Lower lobe of right lung (tissue), 2 donors: ENCODE measurements at regions not wholly inside any gene's neighbourhood (a gene's known extent, or its start where the extent isn't known, plus 50 kb on each side); places are given as distances from the start of the nearest gene placed in this dataset.

Experiments
- ATAC-seq, 2 donors: fragments of 200-7000 bp; cut with Tn5 transposase; one replicate each; pipeline ENCODE4 v1.9.1; 2020 to 2022; ENCODE audit warnings: mild to moderate bottlenecking in 2 of 2, moderate library complexity in 2 of 2
- DNase-seq: peaks from one replicate; pipeline ENCODE4 v3.0.0-alpha.2; 2020
- H3K27ac ChIP-seq: fragments of 200-600 bp; one replicate; pipeline ENCODE4 v1.8.0; 2022
- H3K27me3 ChIP-seq: fragments of 200-600 bp; one replicate; pipeline ENCODE4 v1.8.0; 2022; ENCODE audit warnings: low read depth
- H3K36me3 ChIP-seq: fragments of 200-600 bp; one replicate; pipeline ENCODE4 v1.8.0; 2022; ENCODE audit warnings: mild to moderate bottlenecking
- H3K4me1 ChIP-seq: fragments of 200-600 bp; one replicate; pipeline ENCODE4 v1.8.0; 2022
- H3K4me3 ChIP-seq: fragments of 200-600 bp; one replicate; pipeline ENCODE4 v1.8.0; 2022; ENCODE audit warnings: mild to moderate bottlenecking
- H3K9me3 ChIP-seq: fragments of 200-600 bp; one replicate; pipeline ENCODE4 v1.8.0; 2022
- intact Hi-C: fragments of 100-400 bp; cut with DNase I; formaldehyde crosslinking; loops from one replicate; pipeline ENCODE4 v1.11.0; 2022
- TF ChIP-seq, protein P1 (sequence below): fragments of 200-600 bp; IDR thresholded peaks from one replicate; pipeline ENCODE4 v1.8.0; 2022; ENCODE audit warnings: antibody characterized with exemption, mild to moderate bottlenecking
- donor health status: DM: no; HTN: yes; CAD: no; lungs with severe emphysema.

DNA sequence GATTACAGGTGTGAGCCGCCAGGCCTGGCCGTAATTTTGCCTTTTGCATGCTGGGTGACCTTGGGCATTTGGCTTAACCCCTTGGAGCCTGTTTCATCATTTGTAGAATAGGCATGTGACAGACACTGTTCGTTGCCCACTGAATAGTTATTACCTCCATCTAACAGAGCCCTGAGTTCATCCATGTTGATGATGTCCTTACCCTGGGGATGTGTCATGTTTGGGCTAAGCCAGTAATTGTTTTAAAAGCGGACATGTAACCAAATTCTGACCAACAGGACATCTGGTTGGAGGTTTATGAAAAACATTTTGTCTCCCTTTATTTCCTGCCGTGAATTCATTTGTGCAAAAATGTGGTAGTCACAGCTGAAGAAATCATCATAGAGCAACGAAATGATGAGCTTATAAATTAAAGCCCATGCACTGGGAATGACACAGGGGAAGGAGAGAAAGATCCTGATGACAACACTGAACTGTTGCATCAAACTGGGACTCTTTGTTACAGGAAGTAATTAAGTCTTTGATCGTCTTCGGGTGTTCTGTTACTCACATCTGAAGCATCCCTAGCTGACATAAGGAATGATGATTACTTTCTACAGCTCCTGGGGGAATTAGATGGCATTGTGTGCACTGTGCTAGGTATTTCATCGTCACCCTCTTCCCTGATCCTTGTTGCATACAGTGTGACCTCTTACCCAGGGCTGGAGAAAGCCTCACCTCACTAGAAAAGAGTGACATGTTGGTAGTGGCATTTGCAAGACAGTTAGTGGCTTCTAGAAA lies 117.8 kb downstream of the FGF18 start:
- ATAC-seq (no peak), DNase-seq (no peak)
- no peaks in the 10 kb centered on the region for H3K4me1 ChIP-seq
- H3K9me3 ChIP-seq = no peaks in the 10 kb centered on the region
- no peaks in the 10 kb centered on the region for H3K27me3 ChIP-seq
- intact Hi-C loops = no loop called here
- no peak overlapping the region for H3K27ac ChIP-seq
- TF ChIP-seq, protein P1, sequence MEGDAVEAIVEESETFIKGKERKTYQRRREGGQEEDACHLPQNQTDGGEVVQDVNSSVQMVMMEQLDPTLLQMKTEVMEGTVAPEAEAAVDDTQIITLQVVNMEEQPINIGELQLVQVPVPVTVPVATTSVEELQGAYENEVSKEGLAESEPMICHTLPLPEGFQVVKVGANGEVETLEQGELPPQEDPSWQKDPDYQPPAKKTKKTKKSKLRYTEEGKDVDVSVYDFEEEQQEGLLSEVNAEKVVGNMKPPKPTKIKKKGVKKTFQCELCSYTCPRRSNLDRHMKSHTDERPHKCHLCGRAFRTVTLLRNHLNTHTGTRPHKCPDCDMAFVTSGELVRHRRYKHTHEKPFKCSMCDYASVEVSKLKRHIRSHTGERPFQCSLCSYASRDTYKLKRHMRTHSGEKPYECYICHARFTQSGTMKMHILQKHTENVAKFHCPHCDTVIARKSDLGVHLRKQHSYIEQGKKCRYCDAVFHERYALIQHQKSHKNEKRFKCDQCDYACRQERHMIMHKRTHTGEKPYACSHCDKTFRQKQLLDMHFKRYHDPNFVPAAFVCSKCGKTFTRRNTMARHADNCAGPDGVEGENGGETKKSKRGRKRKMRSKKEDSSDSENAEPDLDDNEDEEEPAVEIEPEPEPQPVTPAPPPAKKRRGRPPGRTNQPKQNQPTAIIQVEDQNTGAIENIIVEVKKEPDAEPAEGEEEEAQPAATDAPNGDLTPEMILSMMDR = no peak
- H3K4me3 ChIP-seq = no peak overlapping the region
- H3K36me3 ChIP-seq = no peaks in the 10 kb centered on the region

DNA sequence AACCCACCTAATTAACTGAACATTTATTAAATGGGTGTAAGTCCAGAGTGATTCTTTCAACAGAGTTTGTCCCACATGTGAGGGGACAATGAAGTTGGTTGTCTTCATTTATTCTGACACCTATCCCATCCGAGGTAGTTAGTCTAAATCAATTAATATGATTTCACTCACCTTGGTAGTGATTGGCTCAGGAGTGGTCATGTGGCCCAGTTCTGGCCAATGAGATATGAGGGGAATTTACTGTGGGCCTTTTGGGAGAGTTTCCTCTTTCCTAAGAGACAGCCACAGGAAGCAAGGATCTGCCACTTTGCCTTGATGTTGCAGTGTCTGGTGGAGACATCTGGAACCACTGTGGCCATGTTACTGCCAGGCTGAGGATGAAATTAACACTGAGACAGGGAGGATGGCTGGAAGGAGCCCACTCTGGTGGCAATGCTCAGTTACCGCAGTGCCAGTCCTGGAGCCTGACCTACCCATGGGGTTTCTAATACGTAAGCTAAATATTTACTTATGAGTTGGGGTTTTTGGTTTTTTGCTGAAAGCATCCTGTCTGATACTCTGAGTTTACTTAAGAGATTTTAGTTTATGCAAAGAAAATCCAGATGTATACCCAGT lies 118.6 kb downstream of the FGF18 start:
- DNase-seq (no peak), ATAC-seq (no peak)
- TF ChIP-seq, protein P1 = no peak
- no peaks in the 10 kb centered on the region for H3K36me3 ChIP-seq
- H3K27ac ChIP-seq = no peak overlapping the region
- H3K9me3 ChIP-seq = no peaks in the 10 kb centered on the region
- intact Hi-C loops = no loop called here
- no peaks in the 10 kb centered on the region for H3K4me1 ChIP-seq
- no peaks in the 10 kb centered on the region for H3K27me3 ChIP-seq
- no peak overlapping the region for H3K4me3 ChIP-seq

DNA sequence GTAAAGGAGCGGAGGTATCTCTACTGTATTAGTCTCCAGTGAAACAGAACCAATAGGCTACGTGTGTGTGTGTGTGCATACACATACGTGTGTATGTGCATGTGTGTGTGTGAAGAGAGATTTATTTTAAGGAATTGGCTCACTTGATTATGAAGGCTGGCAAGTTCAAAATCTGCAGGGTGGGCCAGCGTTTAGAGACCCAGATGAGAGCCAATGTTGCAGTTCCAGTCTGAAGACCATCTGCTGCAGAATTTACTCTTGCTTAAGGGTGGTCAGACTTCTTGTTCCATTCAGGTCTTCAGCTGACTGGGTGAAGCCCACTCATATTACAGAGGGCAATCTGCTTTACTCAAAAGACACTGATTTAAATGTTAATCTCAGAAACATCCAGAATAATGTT lies 119.2 kb downstream of the FGF18 start:
- H3K27ac ChIP-seq = no peak overlapping the region
- DNase-seq (no peak), ATAC-seq (no peak)
- intact Hi-C loops = no loop called here
- H3K4me1 ChIP-seq = no peaks in the 10 kb centered on the region
- no peaks in the 10 kb centered on the region for H3K9me3 ChIP-seq
- H3K4me3 ChIP-seq = no peak overlapping the region
- TF ChIP-seq, protein P1 = no peak
- no peaks in the 10 kb centered on the region for H3K27me3 ChIP-seq
- no peaks in the 10 kb centered on the region for H3K36me3 ChIP-seq

DNA sequence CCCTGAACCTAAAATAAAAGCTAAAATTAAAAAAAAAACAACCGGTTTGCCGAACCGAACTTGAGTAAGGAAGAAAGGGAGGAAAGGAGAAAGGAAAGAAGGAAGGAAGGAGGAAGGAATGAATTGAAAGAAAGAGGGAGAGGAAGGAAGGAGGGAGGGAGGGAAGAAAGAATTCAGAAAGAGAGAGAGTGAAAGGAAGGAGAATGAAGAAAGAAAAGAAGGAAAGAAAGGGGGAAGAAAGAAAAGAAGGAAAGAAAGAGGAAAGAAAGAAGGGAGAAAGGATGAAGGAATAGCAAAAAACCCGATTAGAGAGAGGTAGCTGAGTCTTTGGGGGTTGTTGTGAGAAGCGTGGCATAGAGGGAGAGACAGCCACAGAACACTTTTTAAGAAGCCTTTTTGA lies 121.4 kb downstream of the FGF18 start:
- intact Hi-C loops = no loop called here
- no peak for DNase-seq
- H3K4me3 ChIP-seq = no peak overlapping the region

DNA sequence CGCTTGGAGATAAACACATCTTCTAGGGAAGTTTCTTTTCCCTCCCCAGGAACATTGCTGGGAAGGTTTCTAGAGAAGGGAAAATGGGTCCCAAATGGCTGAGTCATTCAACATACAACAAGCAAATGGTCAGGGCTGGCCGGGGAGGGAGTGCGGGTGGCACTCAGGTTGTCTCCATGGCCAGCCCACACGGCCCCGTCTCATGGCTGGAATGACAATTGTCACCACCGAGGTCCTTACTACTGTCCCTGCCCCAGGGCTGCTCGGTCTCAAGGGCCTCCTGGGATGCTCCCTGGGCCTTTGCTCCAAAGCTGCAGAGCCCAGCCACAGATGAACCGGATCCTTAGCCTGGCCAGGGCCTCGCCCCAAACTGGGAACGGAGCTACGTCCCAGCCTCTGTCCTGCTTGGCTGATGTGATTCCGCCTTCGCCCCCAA lies 121.9 kb downstream of the FGF18 start:
- TF ChIP-seq, protein P1 = no peak
- Histone ChIP-seq H3K4me3 (no peak overlapping the region), H3K4me1 (no peaks in the 10 kb centered on the region), H3K36me3 (no peaks in the 10 kb centered on the region), H3K27me3 (no peaks in the 10 kb centered on the region), H3K9me3 (no peaks in the 10 kb centered on the region), H3K27ac (no peak overlapping the region)
- DNase-seq (no peak), ATAC-seq (no peak)
- intact Hi-C loops = no loop called here

More for the DNA sequence above, 121.4 kb downstream of the FGF18 start:
- Histone ChIP-seq H3K4me1 (no peaks in the 10 kb centered on the region), H3K9me3 (no peaks in the 10 kb centered on the region), H3K27me3 (no peaks in the 10 kb centered on the region), H3K27ac (no peak overlapping the region), H3K36me3 (no peaks in the 10 kb centered on the region)
- TF ChIP-seq, protein P1 = no peak
- no peak for ATAC-seq
